GM19468 (cell line): ENCODE measurements at regions not wholly inside any gene's neighbourhood (a gene's known extent, or its start where the extent isn't known, plus 50 kb on each side); places are given as distances from the start of the nearest gene placed in this dataset.
"Not testable (repeated sequence)": the region's sequence is repeated elsewhere in the genome, so short reads cannot be mapped to it uniquely, and the experiment has no call there.

ENCODE experiments used
- ATAC-seq: cut with Tn5 transposase; IDR thresholded peaks from one replicate; pipeline ENCODE4 v1.9.1; 2021; ENCODE audit warnings: mild to moderate bottlenecking, moderate library complexity, moderate number of reproducible peaks; ENCODE audit not compliant: unreplicated experiment; ENCODE audit errors: extremely low read depth

GRCh38 chrX:94758130-94758529 lies 1084.1 kb downstream of the FAM133A start:
- ATAC-seq, result no peak

- no peak for ATAC-seq
Observed at GRCh38 chrX:94775640-94776039, 1101.6 kb downstream of the FAM133A start.

DNA sequence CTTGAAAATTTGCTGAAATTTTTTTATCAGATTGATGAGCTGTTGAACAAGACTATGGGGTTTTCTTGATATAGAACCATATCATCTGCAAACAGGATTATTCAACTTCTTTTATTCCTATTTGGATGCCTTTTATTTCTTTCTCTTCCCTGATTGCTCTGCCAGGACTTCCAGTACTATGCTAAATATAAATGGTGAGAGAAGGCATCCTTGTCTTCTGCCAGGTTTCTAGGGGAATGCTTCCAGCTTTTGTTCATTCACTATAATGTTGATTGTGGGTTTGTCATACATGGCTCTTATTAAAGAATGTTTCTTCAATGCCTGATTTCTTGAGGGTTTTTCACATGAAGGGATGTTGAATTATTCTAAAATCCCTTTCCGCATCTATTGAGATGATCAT lies 1139.5 kb downstream of the FAM133A start:
- ATAC-seq, result no peak

GRCh38 chrX:94814216-94814615 lies 1140.2 kb downstream of the FAM133A start:
- no peak for ATAC-seq

GRCh38 chrX:94830717-94831116 lies 1156.7 kb downstream of the FAM133A start:
- no peak for ATAC-seq

DNA sequence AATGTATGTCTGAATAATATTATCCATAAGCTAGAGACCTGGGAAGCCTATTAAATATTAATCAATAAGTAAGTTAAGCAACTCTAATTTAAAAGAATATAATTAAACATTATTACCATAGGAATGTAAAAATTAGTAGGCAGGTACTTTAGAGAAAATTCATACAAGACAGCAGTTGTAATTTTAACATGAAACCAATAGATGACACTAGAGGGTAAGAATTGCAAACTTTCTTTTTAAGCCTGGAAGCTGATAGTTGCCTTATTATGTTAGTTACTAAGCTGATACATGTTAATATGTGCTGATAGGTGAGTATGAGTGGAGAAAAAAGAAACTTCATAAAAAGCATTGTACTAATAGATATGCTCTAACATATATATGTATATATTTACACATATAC lies 1157.4 kb downstream of the FAM133A start:
- ATAC-seq, result no peak

- no peak for ATAC-seq
Observed at GRCh38 chrX:94834226-94834625, 1160.2 kb downstream of the FAM133A start.

DNA sequence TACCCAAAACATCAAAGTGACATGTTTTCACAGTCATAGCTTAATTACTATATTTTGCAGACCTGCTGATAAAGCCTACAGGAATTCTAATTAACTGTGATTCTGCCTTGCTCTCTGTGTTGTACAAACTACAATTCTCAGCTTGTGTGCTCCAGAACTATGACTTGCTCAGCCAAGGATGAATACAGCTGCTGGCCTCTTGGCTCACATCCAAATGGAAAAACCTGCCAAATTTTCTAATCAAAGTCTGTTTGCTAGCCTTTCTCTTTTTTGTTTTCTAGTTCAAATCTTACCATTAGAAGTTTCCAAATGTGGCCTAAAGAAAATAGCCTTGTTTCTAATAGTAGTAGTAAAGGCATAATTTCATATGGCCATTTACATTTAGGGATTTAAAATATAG lies 1176.8 kb downstream of the FAM133A start:
- no peak for ATAC-seq

DNA sequence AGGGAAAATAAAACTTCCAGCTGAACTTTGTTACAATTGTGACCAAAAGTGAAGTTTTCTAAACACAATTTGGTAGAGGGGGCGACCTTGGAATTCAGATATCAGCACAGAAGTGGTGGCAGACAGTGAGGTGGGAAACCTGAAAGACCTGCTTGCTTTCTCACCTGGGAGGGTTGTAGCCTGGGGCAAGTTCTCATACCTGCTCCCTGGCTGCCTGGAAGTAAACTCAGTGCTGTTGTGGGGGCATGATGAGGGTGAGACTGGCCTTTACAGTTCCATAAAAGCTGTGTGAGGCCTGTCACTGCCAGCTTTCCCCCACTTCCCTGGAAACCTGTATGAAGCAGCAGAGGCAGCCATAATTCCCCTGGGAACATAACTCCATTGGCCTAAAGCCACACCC lies 1180.2 kb downstream of the FAM133A start:
- no peak for ATAC-seq

GRCh38 chrX:94862470-94862869 lies 1188.5 kb downstream of the FAM133A start:
- ATAC-seq, result not testable (repeated sequence)

DNA sequence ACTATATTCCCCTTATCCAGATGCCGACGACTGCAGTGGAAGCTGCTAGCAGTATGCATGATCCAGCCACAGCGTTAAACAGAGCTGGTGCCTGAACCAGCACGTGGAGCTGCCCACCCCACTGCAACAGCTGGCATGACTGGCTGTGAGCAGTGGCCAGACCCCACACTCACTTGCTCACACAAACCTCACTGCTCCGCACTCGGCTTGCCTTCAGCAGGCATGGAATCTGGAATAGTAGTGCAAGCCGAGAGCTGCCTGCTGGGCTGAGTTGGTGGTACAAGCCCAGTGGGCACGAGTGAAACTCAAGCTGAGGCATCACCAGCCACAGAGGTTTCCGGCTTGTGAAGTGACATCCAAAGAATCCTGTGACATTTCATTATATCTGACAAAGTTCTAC lies 1197.6 kb downstream of the FAM133A start:
- ATAC-seq, result no peak

DNA sequence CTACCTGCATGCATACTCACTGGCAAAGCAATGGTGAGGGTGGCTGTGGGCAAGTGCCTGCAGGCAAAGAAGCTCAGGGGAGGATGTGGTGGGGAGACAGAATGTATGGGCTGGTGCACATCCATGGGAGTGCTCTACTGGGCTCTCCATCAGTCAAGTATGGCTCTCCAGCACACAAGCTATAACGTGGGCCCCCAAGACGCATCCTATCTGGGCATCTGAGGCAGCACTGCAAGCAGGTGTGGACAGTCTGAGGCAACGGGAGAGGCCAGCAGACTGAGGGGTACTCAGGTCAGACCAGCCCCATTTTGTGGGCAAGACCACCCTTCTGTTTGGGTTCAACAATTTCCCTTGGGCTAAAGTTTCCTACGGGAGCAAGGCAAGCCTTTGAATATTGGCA lies 1227.8 kb downstream of the FAM133A start:
- ATAC-seq, result no peak

GRCh38 chrX:94908171-94908570 lies 1234.2 kb downstream of the FAM133A start:
- no peak for ATAC-seq

- ATAC-seq, result no peak
Observed at GRCh38 chrX:94908648-94909047, 1234.6 kb downstream of the FAM133A start.

DNA sequence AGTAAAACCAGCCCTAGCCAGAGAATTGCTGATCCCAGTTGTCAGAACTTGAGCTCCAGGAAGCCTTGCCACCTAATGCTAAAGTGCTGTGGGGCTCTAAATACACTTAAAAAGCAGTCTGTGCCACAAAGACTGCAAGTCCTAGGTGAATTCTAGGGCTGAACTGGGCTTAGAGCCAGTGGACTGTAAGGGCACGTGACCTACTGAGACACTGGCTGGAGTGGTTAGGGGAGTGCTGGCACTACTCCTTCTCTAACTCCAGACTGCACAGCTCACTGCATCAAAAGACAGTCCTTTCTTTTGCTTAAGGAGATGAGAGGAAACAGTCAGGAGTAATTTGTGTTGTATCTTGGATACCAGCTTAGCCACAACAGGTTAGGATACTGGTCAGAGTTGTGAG lies 1240.2 kb downstream of the FAM133A start:
- no peak for ATAC-seq

DNA sequence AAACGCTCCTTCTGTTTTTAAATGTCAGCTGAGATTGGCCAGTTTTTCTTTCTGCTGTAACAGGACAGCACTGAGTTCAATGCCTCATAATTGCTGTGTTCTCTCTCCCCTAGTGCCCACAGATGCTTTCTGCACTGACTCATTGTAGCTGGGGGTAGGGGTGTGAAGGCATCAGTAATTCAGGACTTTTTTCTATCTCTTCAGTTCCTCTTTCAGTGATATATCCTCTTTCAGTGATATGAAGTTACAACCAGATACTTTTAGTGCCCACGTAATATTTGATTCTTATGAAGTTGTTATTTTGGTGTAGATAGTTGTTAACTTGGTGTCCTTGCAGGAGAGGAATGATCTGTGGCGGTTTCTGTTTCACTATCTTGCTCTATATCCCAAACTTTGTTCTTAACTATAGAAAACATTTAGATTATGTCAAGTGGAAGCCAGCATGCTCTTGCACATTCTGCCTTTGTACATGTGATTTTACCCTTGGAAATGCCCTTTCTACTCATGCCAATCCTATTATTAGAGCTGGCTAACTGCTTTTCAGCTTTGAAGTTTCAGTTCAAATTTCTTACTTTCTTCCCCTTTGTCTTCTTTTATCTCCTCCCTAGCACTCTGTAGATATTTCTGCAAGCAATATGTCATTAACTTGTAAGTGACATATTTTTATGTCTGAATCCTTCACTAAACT lies 1258.4 kb downstream of the FAM133A start:
- ATAC-seq, result peak; percentile 68

GRCh38 chrX:94936722-94937121 lies 1262.7 kb downstream of the FAM133A start:
- ATAC-seq, result no peak

GRCh38 chrX:94937491-94937890 lies 1263.5 kb downstream of the FAM133A start:
- no peak for ATAC-seq

DNA sequence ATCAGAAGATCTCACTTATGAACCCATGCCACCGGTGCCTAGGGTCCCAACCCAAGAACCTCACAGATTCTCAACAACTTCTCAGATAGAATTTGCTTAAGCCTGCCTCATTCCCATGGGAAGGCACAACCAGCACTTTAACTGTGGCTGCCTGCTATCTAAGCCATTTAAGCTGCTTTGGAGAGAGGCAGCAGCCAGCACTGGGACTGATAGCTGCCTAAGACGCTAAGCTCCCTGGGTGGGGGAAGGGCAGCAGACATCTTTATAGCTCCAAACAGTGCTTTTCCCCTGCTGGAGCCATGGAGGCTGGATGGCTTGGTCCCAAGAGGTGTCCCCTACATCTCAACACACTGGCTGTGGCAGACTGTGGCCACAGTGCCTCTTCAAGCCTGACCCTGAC lies 1268.6 kb downstream of the FAM133A start:
- no peak for ATAC-seq

- not testable (repeated sequence) for ATAC-seq
Observed at GRCh38 chrX:94946137-94946536, 1272.1 kb downstream of the FAM133A start.

DNA sequence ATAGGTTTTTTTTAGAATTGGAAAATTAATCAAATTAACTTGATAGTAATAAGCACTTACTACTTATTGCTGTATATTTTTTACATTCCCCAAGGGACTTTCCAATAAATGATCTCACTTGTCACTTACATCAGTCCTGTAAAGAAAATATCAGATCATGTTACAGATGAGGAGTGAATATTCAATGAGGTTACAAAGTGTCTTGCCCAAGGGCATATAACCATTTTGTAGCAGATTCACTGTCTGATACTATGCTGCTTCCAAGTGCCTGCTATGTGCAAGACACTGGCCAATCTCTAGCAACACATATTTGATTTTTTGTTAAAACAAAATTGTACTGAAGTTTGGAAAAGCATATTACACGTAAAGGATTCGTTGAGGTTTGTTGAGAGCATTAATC lies 1287.7 kb downstream of the FAM133A start:
- ATAC-seq, result no peak

GRCh38 chrX:94977562-94977961 lies 1303.6 kb downstream of the FAM133A start:
- no peak for ATAC-seq

GRCh38 chrX:94977986-94978385 lies 1304.0 kb downstream of the FAM133A start:
- no peak for ATAC-seq
